MM.1S (cell line): ENCODE measurements at regions not wholly inside any gene's neighbourhood (a gene's known extent, or its start where the extent isn't known, plus 50 kb on each side); places are given as distances from the start of the nearest gene placed in this dataset.

Experiments
- EZH2 ChIP-seq: fragments of 300-600 bp; sonication (generic); optimal IDR thresholded peaks from 2 replicates; pipeline ENCODE3; 2017; ENCODE audit warnings: low read depth, mild to moderate bottlenecking, antibody characterized with exemption, low read length, mixed read lengths
- EZH2phosphoT487 ChIP-seq: fragments of 300-600 bp; sonication (generic); IDR thresholded peaks from 2 replicates; pipeline ENCODE4 v1.6.1; 2018; ENCODE audit warnings: antibody characterized with exemption, low read length
- TF ChIP-seq, protein P1 (sequence below): fragments of 300-600 bp; sonication (generic); IDR thresholded peaks from 2 replicates; pipeline ENCODE4 v1.5.1; 2016; ENCODE audit warnings: antibody characterized with exemption, low read length, mixed read lengths

DNA sequence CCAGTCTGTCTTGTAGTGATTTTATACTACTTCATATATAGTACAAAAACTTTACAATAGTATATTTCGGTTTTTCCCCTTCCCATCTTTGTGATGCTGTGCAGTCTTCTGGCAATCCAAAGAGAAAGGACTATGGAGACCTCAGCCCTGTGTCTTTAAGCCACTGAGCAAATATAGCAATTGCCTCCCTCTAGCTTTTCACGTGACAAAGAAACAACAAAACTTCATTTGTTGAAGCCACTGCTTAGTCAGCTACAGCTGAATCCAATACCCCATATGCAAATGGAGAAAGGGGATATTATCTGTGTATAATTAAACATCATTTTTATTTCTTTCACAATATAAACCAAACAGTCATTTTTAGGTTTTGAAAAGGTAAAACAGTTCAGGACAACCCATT lies 142.8 kb upstream of the STK32A start:
- TF ChIP-seq, protein P1, sequence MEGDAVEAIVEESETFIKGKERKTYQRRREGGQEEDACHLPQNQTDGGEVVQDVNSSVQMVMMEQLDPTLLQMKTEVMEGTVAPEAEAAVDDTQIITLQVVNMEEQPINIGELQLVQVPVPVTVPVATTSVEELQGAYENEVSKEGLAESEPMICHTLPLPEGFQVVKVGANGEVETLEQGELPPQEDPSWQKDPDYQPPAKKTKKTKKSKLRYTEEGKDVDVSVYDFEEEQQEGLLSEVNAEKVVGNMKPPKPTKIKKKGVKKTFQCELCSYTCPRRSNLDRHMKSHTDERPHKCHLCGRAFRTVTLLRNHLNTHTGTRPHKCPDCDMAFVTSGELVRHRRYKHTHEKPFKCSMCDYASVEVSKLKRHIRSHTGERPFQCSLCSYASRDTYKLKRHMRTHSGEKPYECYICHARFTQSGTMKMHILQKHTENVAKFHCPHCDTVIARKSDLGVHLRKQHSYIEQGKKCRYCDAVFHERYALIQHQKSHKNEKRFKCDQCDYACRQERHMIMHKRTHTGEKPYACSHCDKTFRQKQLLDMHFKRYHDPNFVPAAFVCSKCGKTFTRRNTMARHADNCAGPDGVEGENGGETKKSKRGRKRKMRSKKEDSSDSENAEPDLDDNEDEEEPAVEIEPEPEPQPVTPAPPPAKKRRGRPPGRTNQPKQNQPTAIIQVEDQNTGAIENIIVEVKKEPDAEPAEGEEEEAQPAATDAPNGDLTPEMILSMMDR, result no peak
- TF ChIP-seq EZH2 (no peak), EZH2phosphoT487 (no peak)
